ENCODE measurements at regions not wholly inside any gene's neighbourhood (a gene's known extent, or its start where the extent isn't known, plus 50 kb on each side); places are given as distances from the start of the nearest gene placed in this dataset.

GRCh38 chr14:29486132-29486531, 441.5 kb downstream of the PRKD1 start:
- DNase-seq = no peak

GRCh38 chr14:29489911-29490425, 437.7 kb downstream of the PRKD1 start:
- DNase-seq = no peak

DNA sequence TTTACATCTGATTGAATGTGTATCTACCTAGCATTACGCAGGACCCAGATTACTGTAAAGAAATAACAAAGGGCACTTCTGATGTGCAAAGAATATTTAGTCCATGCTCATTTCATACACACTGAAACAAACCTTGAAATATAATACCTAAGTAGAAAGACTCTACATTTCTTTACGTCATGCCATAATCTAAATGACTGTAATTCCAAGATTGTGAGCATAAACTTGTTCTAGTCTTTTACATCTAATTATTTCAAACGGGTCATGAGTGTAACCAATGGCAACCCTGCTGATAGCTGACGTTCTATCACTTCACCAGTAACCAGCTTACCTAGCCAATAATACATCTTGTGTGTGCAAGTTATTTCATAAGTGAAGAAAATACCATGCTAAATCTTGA, 433.8 kb downstream of the PRKD1 start:
- DNase-seq = no peak

- DNase-seq = no peak
Measured at GRCh38 chr14:29494312-29494711, 433.3 kb downstream of the PRKD1 start.

- no peak for DNase-seq
Measured at GRCh38 chr14:29503903-29504302, 423.7 kb downstream of the PRKD1 start.

DNA sequence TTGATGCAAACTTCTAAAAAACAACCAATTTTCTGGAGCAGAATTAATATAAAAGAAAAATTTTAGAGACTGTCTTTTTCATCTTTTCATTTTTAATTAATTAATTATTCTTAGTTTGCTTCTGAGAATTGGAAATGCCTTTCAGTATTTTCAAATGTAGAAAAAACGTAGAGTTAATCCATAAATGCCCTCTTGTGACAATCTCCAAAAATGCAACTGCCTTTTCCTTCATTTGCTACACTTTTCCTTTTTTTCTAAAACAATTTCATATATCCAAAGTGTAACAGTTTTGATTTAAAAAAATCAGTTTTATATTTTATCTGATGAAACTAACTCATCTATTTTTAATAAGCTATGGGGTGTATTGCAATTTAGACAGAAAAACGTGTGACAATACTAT, 409.3 kb downstream of the PRKD1 start:
- DNase-seq = no peak

DNA sequence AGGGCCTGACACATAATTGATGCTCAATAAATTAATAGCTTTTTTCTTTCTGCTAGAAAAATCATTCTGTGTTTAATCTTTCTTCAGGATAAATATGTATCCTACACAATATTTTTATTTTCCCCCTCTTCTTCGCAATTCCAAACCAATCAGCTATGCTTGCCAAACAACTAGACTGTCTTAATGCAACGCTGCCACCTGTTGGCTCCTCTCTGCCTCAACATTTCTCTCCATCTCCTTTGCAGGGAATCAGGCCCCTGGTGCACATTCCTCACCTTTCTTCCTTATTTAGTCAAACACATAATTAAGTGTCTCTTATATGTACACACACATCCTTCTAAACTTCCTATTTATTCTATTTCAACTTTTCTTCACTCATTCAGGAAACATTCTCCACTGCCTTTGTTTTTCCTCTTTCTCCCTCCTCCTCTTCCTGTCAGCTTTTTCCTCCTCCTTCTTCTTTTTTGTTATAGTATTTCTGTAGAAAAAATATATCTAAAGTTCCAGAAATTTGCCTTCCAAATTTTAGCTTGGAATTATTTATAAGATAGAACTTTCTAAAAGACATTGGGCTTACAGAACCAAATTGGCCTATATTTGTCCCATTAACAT, 406.0 kb downstream of the PRKD1 start:
- peak; percentile 11 for DNase-seq
